Spleen (tissue), 11 donors: ENCODE measurements at regions not wholly inside any gene's neighbourhood (a gene's known extent, or its start where the extent isn't known, plus 50 kb on each side); places are given as distances from the start of the nearest gene placed in this dataset.

Source experiments
- DNase-seq: peaks from one replicate; pipeline ENCODE4 v3.0.0-alpha.2; 2020
- H3K27ac ChIP-seq, 8 donors: fragments of 200-600 bp; sonication (generic) in 7 of 8; 1 replicate in 4 of 8; 2 replicates in 4 of 8; pipeline versions ENCODE4 v1.5.0 to v1.8.0; 2016 to 2021; ENCODE audit warnings: inconsistent platforms in 4 of 8, mild to moderate bottlenecking in 4 of 8, moderate library complexity in 1 of 8
- H3K27me3 ChIP-seq, 7 donors: fragments of 200-600 bp; sonication (generic) in 6 of 7; replicated peaks in 1 of 7; 1 replicate in 4 of 7; 2 replicates in 3 of 7; pipeline versions ENCODE4 v1.5.0 to v1.8.0; 2016 to 2021; ENCODE audit warnings: inconsistent platforms in 3 of 7, mild to moderate bottlenecking in 1 of 7
- H3K36me3 ChIP-seq, 6 donors: fragments of 200-600 bp; sonication (generic) in 5 of 6; 1 replicate in 4 of 6; 2 replicates in 2 of 6; pipeline versions ENCODE4 v1.5.0 to v1.8.0; 2016 to 2021; ENCODE audit warnings: inconsistent platforms in 2 of 6
- H3K4me1 ChIP-seq, 6 donors: fragments of 200-600 bp; sonication (generic) in 5 of 6; 1 replicate in 3 of 6; 2 replicates in 3 of 6; pipeline versions ENCODE4 v1.5.0 to v1.8.0; 2016 to 2021; ENCODE audit warnings: inconsistent platforms in 3 of 6
- H3K4me3 ChIP-seq, 8 donors: fragments of 200-600 bp; sonication (generic) in 7 of 8; 1 replicate in 4 of 8; 2 replicates in 4 of 8; pipeline versions ENCODE4 v1.5.0 to v1.8.0; 2016 to 2021; ENCODE audit warnings: inconsistent platforms in 4 of 8, mild to moderate bottlenecking in 4 of 8, moderate library complexity in 2 of 8
- H3K9me3 ChIP-seq, 8 donors: fragments of 200-600 bp; sonication (generic) in 7 of 8; 1 replicate in 4 of 8; 2 replicates in 4 of 8; pipeline versions ENCODE4 v1.5.0 to v1.8.0; 2016 to 2021; ENCODE audit warnings: inconsistent platforms in 4 of 8
- POLR2A ChIP-seq, 3 donors: fragments of 450-650 bp; IDR thresholded peaks; one replicate each; pipeline ENCODE4 v1.5.1; 2017; ENCODE audit warnings: antibody characterized with exemption in 3 of 3, mild to moderate bottlenecking in 1 of 3
- POLR2AphosphoS5 ChIP-seq, 3 donors: sonication (generic); formaldehyde crosslinking; IDR thresholded peaks; one replicate each; pipeline ENCODE4 v1.5.1; 2017; ENCODE audit warnings: antibody characterized with exemption in 3 of 3
- WGBS, 5 donors: extraction: QIAGEN DNeasy Blood & Tissue Kit in 3 of 5; methylation state at CpG; one replicate each; pipeline versions ENCODE4 v1.1.5 to v1.1.7; 2013 to 2018; 5-methylcytosine and 5-hydroxymethylcytosine counted together
- intact Hi-C: fragments of 100-400 bp; cut with DNase I; formaldehyde crosslinking; loops from one replicate; pipeline ENCODE4 v1.15.0; 2023; ENCODE audit warnings: low total_unique reads
- TF ChIP-seq, protein P1 (sequence below), 11 experiments: fragments of 200-600 bp in 7 of 11; fragments of 450-650 bp in 4 of 11; sonication (generic) in 4 of 11; IDR thresholded peaks in 8 of 11; conservative IDR thresholded peaks in 3 of 11; 1 replicate in 7 of 11; 2 replicates in 4 of 11; pipeline versions ENCODE4 v1.4.0 to v1.8.0; 2016 to 2021; ENCODE audit warnings: antibody characterized with exemption in 11 of 11, inconsistent platforms in 4 of 11, mild to moderate bottlenecking in 1 of 11
- donor health status: healthy with polysubstance abuse.
- donor health status: DM: no; HTN: no; CAD: no; lungs with moderate emphysema.
- donor health status: DM: no; HTN: no; CAD: no.
- donor health status: Bipolar disorder and iron deficiency.
- donor health status: healthy.
- donor health status: DM: no; HTN: no; CAD: no.
- donor health status: DM: yes; HTN: yes; CAD: no.

DNA sequence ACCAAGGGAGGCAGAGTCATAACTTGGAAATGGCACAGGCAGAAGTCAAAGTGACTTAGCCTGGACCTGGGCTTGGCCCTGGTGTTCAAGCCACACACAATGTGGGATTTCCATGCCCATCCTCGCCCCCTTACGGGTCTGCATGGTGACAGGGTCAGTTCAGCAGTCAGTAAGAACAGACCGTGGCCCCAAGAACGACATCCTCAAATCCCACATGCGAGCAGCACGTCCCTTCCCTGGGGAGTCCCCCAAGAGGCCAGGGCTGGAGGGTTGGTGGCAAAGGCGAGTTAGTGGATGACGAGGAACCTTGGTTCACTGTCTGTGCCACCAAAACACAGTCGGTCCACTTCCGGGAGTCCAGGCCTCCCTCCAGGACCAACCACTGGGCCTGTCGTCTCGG is 93.3 kb upstream of the MGMT start:
- H3K27me3 ChIP-seq: peaks cover 0 to 46% (median 0%) of the 10 kb centered on the region in 7 donors
- intact Hi-C loops: no loop called here
- no peaks in the 10 kb centered on the region for H3K4me1 ChIP-seq
- WGBS, 5 donors: 88 to 95% (median 92%) methylated on average over 12 of the region's 12 CpGs
- no peaks in the 10 kb centered on the region for H3K36me3 ChIP-seq
- H3K27ac ChIP-seq: no peak overlapping the region
- H3K9me3 ChIP-seq: no peaks in the 10 kb centered on the region
- DNase-seq: peak; percentile 58
- TF ChIP-seq, protein P1, sequence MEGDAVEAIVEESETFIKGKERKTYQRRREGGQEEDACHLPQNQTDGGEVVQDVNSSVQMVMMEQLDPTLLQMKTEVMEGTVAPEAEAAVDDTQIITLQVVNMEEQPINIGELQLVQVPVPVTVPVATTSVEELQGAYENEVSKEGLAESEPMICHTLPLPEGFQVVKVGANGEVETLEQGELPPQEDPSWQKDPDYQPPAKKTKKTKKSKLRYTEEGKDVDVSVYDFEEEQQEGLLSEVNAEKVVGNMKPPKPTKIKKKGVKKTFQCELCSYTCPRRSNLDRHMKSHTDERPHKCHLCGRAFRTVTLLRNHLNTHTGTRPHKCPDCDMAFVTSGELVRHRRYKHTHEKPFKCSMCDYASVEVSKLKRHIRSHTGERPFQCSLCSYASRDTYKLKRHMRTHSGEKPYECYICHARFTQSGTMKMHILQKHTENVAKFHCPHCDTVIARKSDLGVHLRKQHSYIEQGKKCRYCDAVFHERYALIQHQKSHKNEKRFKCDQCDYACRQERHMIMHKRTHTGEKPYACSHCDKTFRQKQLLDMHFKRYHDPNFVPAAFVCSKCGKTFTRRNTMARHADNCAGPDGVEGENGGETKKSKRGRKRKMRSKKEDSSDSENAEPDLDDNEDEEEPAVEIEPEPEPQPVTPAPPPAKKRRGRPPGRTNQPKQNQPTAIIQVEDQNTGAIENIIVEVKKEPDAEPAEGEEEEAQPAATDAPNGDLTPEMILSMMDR (IDR thresholded peaks at IDR 0.05 in 8 of 11, conservative IDR thresholded peaks at IDR 0.05 in 3 of 11): no peak
- TF ChIP-seq POLR2A (IDR thresholded peaks at IDR 0.05) (no peak), POLR2AphosphoS5 (IDR thresholded peaks at IDR 0.05) (no peak)
- H3K4me3 ChIP-seq: no peak overlapping the region

DNA sequence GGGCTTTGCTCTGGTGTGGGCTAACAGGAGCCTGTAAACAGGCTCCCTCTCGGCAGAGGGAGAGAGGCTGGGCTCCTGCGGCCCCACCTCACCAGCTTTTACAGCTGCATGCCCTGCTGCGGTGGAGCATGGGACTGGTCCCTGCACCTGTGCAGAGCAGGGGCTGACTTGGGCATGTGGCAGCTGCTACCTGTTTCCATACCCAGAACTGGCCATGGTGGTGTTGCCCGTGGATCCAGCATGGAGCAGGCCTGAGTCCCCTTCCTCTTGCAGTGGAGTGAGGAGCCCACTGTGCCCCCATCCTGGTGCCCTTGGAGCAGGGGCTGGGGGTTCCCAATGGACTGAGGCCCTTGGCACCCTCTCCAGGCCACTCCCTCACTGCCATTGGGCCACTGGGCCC is 91.9 kb upstream of the MGMT start:
- no peak overlapping the region for H3K27ac ChIP-seq
- no peak overlapping the region for H3K4me3 ChIP-seq
- no peaks in the 10 kb centered on the region for H3K9me3 ChIP-seq
- DNase-seq: peak; percentile 71
- peaks cover 0 to 36% (median 0%) of the 10 kb centered on the region in 7 donors for H3K27me3 ChIP-seq
- no peaks in the 10 kb centered on the region for H3K36me3 ChIP-seq
- 84 to 98% (median 93%) methylated on average over 4 of the region's 4 CpGs for WGBS, 5 donors
- TF ChIP-seq, protein P1 (IDR thresholded peaks at IDR 0.05 in 8 of 11, conservative IDR thresholded peaks at IDR 0.05 in 3 of 11): no peak
- no peak for TF ChIP-seq POLR2AphosphoS5 (IDR thresholded peaks at IDR 0.05)
- TF ChIP-seq POLR2A (IDR thresholded peaks at IDR 0.05): no peak
- intact Hi-C loops: no loop called here
- H3K4me1 ChIP-seq: no peaks in the 10 kb centered on the region

DNA sequence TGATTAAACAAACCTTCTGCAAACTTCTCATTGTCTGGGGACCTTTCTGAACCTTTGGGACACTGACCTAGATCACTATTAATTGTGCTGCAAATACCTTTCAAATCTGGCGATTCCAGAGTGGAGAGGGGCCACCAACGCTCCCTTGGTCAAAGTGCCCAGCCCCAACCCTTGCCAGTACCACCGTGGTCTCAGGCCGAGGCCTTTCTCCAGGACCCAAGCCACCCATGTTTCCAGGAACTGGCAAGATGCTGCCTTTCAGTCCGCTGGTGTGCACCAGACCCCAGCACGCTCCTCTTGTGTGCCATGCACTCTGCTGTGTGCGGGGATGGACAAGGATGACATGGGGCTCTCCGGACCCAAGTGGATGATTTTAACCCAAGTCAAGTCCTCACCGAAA is 91.1 kb upstream of the MGMT start:
- Histone ChIP-seq H3K4me3 (no peak overlapping the region), H3K36me3 (no peaks in the 10 kb centered on the region), H3K27ac (no peak overlapping the region), H3K9me3 (no peaks in the 10 kb centered on the region), H3K27me3 (peaks cover 0 to 31% (median 0%) of the 10 kb centered on the region in 7 donors), H3K4me1 (no peaks in the 10 kb centered on the region)
- WGBS, 5 donors: 90 to 97% (median 92%) methylated on average over 8 to 9 of the region's 9 CpGs
- intact Hi-C loops: no loop called here
- DNase-seq: peak; percentile 41
- no peak for TF ChIP-seq POLR2AphosphoS5 (IDR thresholded peaks at IDR 0.05)
- no peak for TF ChIP-seq POLR2A (IDR thresholded peaks at IDR 0.05)
- TF ChIP-seq, protein P1 (IDR thresholded peaks at IDR 0.05 in 8 of 11, conservative IDR thresholded peaks at IDR 0.05 in 3 of 11): no peak

DNA sequence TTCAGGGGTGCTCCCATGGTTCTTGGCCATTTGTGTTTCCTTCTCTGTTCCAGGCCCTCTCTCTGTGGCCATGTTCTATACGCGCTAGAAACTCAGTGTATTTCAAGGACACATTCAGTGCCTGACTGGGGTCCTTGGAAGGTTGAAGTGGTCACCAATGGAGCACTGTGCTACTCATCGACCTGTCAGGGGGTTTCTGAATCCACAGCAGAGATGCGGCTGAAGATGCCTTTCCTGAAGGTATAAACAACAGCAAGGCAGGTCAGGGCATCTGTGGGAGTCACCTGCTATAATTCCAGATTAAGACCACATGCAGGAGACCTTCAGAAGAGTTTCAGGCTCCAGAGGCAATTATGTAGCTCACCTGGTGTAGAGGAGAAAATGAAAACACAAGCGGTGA is 86.8 kb upstream of the MGMT start:
- H3K9me3 ChIP-seq: no peaks in the 10 kb centered on the region
- H3K4me3 ChIP-seq: no peak overlapping the region
- no peak for DNase-seq
- TF ChIP-seq POLR2A (IDR thresholded peaks at IDR 0.05): no peak
- no peaks in the 10 kb centered on the region for H3K4me1 ChIP-seq
- no peak overlapping the region for H3K27ac ChIP-seq
- no peaks in the 10 kb centered on the region for H3K27me3 ChIP-seq
- H3K36me3 ChIP-seq: no peaks in the 10 kb centered on the region
- intact Hi-C loops: no loop called here
- WGBS, 5 donors: 85 to 95% (median 95%) methylated on average over 5 of the region's 5 CpGs

DNA sequence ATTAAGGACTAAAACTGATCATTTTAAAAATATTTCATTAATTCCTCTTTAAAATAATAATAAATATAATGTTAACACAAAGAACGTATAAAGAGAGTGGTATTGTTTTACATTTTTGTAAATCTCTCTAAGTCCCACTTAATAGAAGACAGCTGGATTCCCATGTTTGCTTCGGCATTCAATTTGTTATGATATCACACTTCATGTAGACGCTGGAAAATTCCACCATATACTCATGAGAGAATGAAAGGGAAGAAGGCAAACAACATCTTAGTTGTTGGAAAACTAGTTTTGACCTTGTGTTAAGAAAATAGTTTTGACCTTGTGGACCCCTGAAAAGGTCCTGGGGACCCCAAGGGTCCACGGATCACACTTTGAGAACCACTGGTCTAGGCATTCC is 85.3 kb upstream of the MGMT start:
- no peaks in the 10 kb centered on the region for H3K36me3 ChIP-seq
- DNase-seq: no peak
- WGBS, 5 donors: 66 to 94% (median 74%) methylated on average over 4 of the region's 4 CpGs
- no peaks in the 10 kb centered on the region for H3K27me3 ChIP-seq
- TF ChIP-seq POLR2AphosphoS5 (IDR thresholded peaks at IDR 0.05) (no peak), POLR2A (IDR thresholded peaks at IDR 0.05) (no peak)
- TF ChIP-seq, protein P1 (IDR thresholded peaks at IDR 0.05 in 8 of 11, conservative IDR thresholded peaks at IDR 0.05 in 3 of 11): no peak
- no peaks in the 10 kb centered on the region for H3K9me3 ChIP-seq
- peaks cover 0 to 5% (median 2%) of the 10 kb centered on the region in 6 donors for H3K4me1 ChIP-seq
- intact Hi-C loops: no loop called here
- H3K27ac ChIP-seq: no peak overlapping the region
- no peak overlapping the region for H3K4me3 ChIP-seq
